ENCODE measurements at regions not wholly inside any gene's neighbourhood (a gene's known extent, or its start where the extent isn't known, plus 50 kb on each side); places are given as distances from the start of the nearest gene placed in this dataset.
"Not testable (repeated sequence)": the region's sequence is repeated elsewhere in the genome, so short reads cannot be mapped to it uniquely, and the experiment has no call there.

DNA sequence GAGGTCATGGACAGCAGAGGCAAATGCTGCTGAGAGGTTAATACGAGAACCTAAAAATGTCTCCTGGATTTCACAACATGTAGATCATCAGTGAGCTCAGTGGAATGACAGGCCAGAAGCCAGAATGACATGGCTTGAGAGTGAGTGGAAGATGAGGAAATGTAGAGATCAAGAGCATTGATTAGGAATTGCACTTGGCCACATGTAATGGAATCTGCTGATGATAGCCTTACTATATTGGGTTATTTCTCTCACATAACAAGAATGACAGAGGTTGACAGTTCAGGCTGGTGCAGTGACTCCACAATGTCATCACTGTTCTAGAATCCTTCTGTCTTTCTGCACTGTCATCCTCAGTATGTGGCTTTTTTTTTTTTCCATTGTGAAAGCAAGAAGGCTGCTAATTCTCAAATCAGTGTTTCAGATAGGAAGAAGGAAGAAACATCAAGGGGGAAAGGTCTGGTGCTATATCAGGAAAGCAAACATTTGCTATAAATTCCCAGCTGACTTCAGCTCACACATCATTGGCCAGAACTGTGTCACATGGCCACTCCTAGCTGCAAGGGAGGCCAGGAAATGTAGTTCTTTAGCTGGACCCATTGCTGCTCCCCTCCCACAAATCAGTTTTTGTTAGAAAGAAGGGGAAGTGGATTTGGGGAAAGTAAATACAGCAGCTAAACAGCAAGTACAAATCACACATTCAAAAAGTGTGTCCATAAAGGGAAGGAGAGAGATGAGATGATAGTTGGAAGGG lies 127.2 kb downstream of the FAM161A start:
- ATAC-seq (ENCODE audit: low read depth) (no peak), DNase-seq (no peak)
- ChIA-PET CTCF (no interaction called here), POLR2A (no interaction called here)
- Mint-ChIP-seq H3K27me3 (peaks cover 5% of the 10 kb centered on the region), H3K9me3 (peaks cover 23% of the 10 kb centered on the region), H3K27ac (no peak overlapping the region), H3K36me3 (ENCODE audit: low read depth) (peaks cover 3% of the 10 kb centered on the region), H3K4me1 (peaks cover 3% of the 10 kb centered on the region), H3K4me3 (no peak overlapping the region)
- TF ChIP-seq, protein P1, sequence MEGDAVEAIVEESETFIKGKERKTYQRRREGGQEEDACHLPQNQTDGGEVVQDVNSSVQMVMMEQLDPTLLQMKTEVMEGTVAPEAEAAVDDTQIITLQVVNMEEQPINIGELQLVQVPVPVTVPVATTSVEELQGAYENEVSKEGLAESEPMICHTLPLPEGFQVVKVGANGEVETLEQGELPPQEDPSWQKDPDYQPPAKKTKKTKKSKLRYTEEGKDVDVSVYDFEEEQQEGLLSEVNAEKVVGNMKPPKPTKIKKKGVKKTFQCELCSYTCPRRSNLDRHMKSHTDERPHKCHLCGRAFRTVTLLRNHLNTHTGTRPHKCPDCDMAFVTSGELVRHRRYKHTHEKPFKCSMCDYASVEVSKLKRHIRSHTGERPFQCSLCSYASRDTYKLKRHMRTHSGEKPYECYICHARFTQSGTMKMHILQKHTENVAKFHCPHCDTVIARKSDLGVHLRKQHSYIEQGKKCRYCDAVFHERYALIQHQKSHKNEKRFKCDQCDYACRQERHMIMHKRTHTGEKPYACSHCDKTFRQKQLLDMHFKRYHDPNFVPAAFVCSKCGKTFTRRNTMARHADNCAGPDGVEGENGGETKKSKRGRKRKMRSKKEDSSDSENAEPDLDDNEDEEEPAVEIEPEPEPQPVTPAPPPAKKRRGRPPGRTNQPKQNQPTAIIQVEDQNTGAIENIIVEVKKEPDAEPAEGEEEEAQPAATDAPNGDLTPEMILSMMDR (IDR thresholded peaks at IDR 0.05) = no peak
- intact Hi-C loops (cut with micrococcal nuclease) = no loop called here

DNA sequence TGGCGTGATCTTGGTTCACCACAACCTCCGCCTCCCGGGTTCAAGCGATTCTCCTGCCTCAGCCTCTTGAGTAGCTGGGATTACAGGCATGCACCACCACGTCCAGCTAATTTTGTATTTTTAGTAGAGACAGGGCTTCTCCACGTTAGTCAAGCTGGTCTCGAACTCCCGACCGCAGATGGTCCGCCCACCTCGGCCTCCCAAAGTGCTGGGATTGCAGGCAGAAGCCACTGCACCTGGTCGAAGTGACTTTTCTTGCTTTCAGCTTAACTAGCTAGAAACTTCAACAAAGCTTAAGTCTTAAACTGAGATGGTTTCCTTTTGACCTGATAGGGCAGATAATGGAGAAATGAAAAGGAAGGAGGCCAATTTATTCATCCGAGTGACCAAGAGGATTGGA lies 130.5 kb downstream of the FAM161A start:
- CTCF ChIA-PET; ATAC-seq (ENCODE audit: low read depth); DNase-seq; H3K36me3 Mint-ChIP-seq (ENCODE audit: low read depth); H3K4me1 Mint-ChIP-seq; intact Hi-C loops (cut with micrococcal nuclease); H3K27ac Mint-ChIP-seq; POLR2A ChIA-PET; H3K4me3 Mint-ChIP-seq: not testable (repeated sequence)
- Mint-ChIP-seq H3K27me3 (peaks cover 13% of the 10 kb centered on the region), H3K9me3 (peaks cover 16% of the 10 kb centered on the region)

DNA sequence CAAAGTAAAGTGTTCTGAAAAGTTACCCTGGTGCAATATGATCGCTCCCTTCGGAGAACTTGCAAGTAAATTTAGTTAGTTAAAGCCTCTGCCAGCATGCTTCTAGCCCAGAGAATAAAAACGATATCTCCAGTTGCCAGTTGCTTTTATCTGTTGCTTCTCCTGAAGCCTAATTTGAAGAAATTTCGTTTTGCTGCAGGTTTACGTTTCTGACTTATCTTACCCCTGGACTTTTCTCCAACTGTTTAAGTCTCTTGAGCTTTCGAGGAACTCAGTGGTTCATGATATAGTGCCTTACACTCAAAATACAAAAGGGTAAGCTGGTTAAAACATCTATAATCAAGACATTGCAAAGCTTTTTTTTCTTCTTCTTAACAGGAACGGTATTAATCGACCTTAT lies 131.1 kb downstream of the FAM161A start:
- intact Hi-C loops (cut with micrococcal nuclease) = no loop called here
- POLR2A ChIA-PET = no interaction called here
- no peak overlapping the region for H3K27ac Mint-ChIP-seq

DNA sequence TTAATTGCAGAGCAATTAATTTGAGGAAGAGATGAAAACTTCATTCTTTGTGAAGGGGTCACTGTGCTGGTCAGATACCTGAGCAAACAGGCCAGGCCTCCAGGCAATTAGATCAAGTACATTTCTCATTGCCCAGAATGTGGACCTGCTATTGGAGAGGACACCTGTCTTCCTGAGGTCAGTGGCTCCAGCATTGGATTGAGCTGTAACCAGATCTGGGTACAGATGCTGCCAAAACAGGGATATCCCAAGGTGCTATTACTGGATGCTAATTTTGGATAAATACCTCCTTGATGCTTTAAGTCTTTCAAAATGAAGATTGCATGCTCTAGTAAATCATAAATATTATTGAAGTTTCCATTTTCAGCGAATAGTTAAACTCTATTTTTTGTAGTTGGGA lies 131.5 kb downstream of the FAM161A start:
- H3K27me3 Mint-ChIP-seq = peaks cover 15% of the 10 kb centered on the region
- TF ChIP-seq, protein P1 (IDR thresholded peaks at IDR 0.05) = no peak
- H3K27ac Mint-ChIP-seq = no peak overlapping the region
- ATAC-seq (ENCODE audit: low read depth) (no peak), DNase-seq (no peak)
- intact Hi-C loops (cut with micrococcal nuclease) = no loop called here
- H3K9me3 Mint-ChIP-seq = peaks cover 11% of the 10 kb centered on the region
- POLR2A ChIA-PET = no interaction called here
- CTCF ChIA-PET = no interaction called here
- no peak overlapping the region for H3K4me3 Mint-ChIP-seq
- H3K36me3 Mint-ChIP-seq (ENCODE audit: low read depth) = peaks cover 3% of the 10 kb centered on the region
- H3K4me1 Mint-ChIP-seq = no peaks in the 10 kb centered on the region

More for the DNA sequence above, 131.1 kb downstream of the FAM161A start:
- H3K36me3 Mint-ChIP-seq (ENCODE audit: low read depth) = peaks cover 3% of the 10 kb centered on the region
- H3K4me3 Mint-ChIP-seq = no peak overlapping the region
- peaks cover 12% of the 10 kb centered on the region for H3K9me3 Mint-ChIP-seq
- no peak for ATAC-seq (ENCODE audit: low read depth)
- H3K27me3 Mint-ChIP-seq = peaks cover 15% of the 10 kb centered on the region
- H3K4me1 Mint-ChIP-seq = no peaks in the 10 kb centered on the region
- CTCF ChIA-PET = no interaction called here
- TF ChIP-seq, protein P1 (IDR thresholded peaks at IDR 0.05) = no peak
- DNase-seq = no peak

DNA sequence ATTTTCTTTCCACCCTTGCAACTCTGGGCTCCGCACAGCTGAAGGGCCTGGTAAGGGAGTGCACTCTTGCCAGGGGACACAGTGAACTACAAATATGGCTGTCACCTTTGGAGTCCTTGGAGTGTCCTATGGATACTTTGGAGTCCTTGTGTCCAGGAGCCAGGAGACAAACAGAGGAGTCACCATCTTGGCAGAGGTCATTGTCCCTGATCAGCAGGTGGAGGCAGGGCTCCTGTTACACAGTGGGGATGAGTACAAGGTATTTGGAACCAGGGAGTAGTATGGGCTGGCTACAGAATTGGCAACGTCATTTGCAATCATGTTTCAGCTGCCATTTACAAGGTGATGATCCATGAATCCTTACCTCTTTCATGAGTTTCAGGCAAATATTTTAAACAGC lies 132.5 kb downstream of the FAM161A start:
- Mint-ChIP-seq H3K27ac (no peak overlapping the region), H3K27me3 (peaks cover 10% of the 10 kb centered on the region), H3K4me3 (no peak overlapping the region), H3K36me3 (ENCODE audit: low read depth) (no peaks in the 10 kb centered on the region), H3K4me1 (no peaks in the 10 kb centered on the region), H3K9me3 (peaks cover 4% of the 10 kb centered on the region)
- ATAC-seq (ENCODE audit: low read depth) (no peak), DNase-seq (no peak)
- TF ChIP-seq, protein P1 (IDR thresholded peaks at IDR 0.05) = no peak
- intact Hi-C loops (cut with micrococcal nuclease) = no loop called here
- ChIA-PET CTCF (no interaction called here), POLR2A (no interaction called here)

DNA sequence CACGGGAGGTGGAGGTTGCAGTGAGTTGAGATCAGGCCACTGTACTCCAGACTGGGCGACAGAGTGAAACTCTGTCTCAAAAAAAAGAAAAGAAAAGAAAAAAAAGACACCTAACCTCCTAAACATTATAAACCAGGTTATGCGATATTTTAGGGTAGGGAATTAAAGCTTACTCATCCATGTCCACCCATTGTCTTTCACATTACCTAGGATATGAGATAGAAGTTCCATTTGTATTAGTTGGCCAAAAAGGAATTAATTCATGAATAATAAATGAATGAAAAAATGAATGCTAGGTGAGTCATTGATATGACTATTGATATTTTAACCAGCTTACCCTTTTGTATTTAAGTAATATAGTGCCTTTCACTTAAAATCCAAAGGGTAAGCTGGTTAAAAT lies 132.9 kb downstream of the FAM161A start:
- POLR2A ChIA-PET = no interaction called here
- H3K4me3 Mint-ChIP-seq = no peak overlapping the region
- peaks cover 10% of the 10 kb centered on the region for H3K27me3 Mint-ChIP-seq
- DNase-seq = no peak
- no peaks in the 10 kb centered on the region for H3K36me3 Mint-ChIP-seq (ENCODE audit: low read depth)
- no peak for ATAC-seq (ENCODE audit: low read depth)
- H3K9me3 Mint-ChIP-seq = no peaks in the 10 kb centered on the region
- intact Hi-C loops (cut with micrococcal nuclease) = no loop called here
- TF ChIP-seq, protein P1 (IDR thresholded peaks at IDR 0.05) = no peak
- no peak overlapping the region for H3K27ac Mint-ChIP-seq
- CTCF ChIA-PET = no interaction called here
- no peaks in the 10 kb centered on the region for H3K4me1 Mint-ChIP-seq
